ENCODE measurements at regions not wholly inside any gene's neighbourhood (a gene's known extent, or its start where the extent isn't known, plus 50 kb on each side); places are given as distances from the start of the nearest gene placed in this dataset.

DNA sequence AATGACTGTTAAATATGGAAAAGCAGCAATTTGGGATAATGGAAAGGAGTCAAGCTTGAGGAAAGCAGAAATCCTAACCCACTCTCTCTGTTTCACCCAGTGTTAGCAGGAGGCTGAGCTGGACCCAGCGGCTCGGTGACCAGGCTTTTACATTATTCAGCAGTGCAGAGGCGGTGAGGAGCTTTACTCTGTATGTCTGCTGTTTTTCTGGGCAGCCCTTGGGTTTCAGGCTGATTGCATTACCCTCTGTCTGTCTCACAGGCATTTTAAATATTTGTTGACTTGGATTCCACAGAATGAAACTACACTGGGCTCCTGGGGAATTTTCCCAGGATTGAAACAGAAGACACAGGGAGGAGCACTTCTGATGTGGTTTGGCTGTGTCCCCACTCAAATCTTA, 368.0 kb downstream of the GALR1 start:
- no peak for TF ChIP-seq CTCF (IDR thresholded peaks at IDR 0.05)
- no peak for TF ChIP-seq POLR2A (IDR thresholded peaks at IDR 0.05)
